CD4-positive, alpha-beta T cell treated with Interleukin-12 subunit alpha and Interleukin-12 subunit beta, for 1 hour (primary cell): ENCODE measurements at regions not wholly inside any gene's neighbourhood (a gene's known extent, or its start where the extent isn't known, plus 50 kb on each side); places are given as distances from the start of the nearest gene placed in this dataset.

Experiments used
- DNase-seq: peaks from one replicate; pipeline ENCODE4 v3.0.0-alpha.2; 2020

- DNase-seq, result no peak
These were observed 340.0 kb downstream of the METTL15 start for GRCh38 chr11:28448186-28448585.

DNA sequence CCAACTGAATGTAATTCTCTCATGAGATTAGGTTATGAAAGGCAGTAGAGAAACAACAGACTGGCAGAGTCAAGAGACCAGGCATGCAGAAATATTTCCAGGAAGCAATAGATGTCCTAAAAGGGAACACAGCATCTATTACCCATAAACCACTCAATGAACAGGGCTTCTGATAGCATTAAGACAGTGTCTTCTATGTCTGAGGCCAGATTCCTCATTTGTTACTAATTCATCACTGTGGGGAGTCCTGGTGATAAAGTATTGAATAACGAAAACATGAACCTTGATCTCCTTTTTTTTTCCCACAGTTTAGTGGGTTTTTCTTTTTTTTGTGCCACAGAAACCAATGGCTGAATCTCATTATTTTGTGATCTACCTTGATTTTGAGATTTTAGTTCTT, 339.0 kb downstream of the METTL15 start:
- no peak for DNase-seq

GRCh38 chr11:28442131-28442530, 333.9 kb downstream of the METTL15 start:
- no peak for DNase-seq

DNA sequence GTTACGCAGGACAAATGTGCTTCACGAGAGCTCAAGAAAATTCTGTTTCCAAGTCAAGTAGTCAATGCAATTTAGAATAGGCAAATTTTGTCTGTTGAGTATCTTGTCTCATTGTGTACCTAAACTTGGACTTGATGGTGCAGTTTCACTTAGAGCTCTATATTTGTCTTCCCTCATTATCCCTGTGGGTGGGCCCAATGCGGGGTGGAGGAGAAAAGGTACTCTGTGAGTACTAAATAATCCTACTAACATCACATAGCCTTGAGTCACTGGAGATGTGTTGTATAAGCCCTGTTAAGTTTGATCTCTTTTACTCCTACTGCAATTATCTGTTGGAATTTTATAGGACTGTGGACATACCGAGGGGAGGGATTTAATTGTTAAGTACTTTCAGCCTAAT, 331.2 kb downstream of the METTL15 start:
- DNase-seq, result no peak

DNA sequence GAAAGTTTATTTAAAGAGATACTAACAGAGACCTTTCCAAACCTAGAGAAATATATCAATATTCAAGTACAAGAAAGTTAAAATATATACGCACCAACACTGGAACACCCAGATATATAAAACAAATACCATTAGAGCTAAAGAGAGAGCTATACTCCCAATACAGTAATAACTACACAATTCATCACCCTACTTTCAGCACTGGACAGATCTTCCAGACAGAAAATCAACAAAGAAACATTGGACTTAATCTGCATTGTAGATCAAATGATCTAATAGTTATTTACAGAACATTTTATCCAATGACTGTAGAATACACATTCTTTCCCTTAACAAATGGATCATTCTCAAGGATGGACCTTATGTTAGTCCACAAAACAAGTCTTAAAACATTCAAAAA, 311.9 kb downstream of the METTL15 start:
- no peak for DNase-seq

GRCh38 chr11:28417601-28418323, 309.6 kb downstream of the METTL15 start:
- no peak for DNase-seq

DNA sequence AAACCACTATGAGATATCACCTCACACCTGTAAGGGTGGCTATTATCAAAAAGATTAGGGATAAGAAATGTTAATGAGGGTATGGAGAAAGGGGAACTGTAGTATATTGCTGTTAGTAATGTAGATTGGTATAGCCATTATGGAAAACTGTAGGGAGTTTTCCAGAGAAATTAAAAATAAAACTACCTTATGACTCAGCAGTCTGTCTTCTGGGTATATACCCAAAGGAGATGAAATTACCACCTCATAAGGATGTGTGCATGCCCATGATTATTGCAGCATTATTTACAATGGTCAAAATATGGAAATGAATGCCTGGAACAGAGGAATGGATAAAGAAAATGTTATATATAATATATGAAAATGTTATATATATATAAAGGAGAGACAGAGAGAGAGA, 303.8 kb downstream of the METTL15 start:
- DNase-seq, result no peak

- no peak for DNase-seq
These were observed 293.3 kb downstream of the METTL15 start for GRCh38 chr11:28401446-28401845.

DNA sequence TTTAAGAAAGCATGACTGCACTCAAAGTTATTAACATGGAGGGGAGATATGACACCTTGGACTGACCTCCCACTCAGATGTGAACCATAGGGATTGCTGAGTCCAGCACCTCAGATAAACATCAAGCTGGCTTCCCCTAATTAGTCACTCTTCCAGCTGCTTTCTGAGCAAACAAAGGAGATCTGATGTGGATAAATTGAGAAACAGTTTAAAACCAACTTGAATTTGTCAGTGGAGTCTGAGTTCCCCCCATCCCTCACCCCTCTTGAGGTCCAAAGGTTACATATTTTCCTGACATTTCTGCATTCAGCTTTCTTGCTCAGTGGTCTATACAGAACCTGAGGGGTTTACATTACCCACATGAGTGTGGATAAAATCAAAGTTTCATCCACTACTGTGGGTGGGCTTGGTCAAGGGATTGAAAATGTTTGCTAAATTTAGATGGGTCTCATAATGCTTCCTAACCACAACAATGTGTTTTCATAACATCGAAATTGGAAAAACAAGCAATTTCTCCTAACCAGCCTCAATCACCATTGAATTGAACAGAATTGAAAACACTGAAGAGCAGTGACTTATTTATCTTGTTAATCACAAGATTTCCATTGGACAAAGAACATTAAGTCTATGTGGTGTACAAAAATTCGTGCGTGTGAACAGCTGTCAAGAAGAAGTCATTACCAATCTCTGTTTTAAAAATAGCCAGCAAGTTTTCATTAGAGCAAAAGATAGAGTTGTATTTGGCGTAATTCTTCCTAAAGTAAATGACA, 292.3 kb downstream of the METTL15 start:
- DNase-seq, result no peak

DNA sequence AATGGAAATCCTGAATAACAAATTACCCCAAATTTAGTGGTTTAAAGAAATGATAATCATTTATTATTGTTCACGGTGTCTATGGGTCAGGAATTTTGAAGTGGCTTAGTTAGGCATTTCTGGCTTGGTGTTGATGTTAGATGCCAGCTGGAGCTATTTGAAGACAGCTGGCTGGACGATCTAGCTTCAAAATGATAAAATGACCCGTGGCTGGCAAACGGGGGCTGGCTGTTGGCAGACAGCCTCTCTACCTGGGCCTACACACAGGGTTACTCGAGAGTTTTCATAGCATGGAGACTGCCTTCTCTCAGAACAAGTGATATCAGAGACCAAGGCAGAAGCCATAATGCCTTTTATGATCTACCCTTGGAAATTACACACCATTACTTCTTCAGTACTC, 285.2 kb downstream of the METTL15 start:
- DNase-seq, result no peak

DNA sequence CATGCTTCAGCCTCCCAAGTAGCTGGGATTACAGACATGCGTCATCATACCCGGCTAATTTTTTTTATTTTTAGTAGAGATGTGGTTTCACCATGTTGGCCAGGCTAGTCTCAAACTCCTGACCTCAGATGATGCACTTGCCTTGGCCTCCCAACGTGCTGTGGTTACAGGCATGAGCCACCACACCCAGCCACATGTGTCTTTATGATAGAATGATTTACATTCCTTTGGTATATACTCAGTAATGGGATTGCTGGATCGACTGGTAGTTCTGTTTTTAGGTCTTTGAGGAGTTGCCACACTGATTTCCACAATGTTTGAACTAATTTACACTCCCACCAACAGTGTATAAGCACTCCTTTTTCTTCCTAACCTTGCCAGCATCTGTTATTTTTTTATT, 276.2 kb downstream of the METTL15 start:
- no peak for DNase-seq

DNA sequence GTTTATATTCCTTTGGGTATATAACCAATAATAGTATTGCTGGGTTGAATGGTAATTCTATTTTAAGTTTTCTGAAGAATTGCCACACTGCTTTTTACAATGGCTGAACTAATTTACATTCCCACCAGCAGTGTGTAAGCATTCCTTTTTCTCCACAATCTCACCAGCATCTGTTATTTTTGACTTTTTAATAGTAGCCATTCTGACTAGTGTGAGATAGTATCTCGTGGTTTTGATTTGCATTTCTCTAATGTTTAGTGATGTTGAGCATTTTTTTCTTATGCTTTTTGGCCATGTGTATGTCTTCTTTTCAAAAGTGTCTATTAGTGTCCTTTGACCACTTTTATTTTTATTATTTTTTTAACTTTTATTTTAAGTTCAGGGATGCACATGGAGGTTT, 275.3 kb downstream of the METTL15 start:
- DNase-seq, result no peak
